HCT116 (cell line): ENCODE measurements at regions not wholly inside any gene's neighbourhood (a gene's known extent, or its start where the extent isn't known, plus 50 kb on each side); places are given as distances from the start of the nearest gene placed in this dataset.

Experiments
- ATAC-seq: fragments of 200-7000 bp; cut with Tn5 transposase; 2 replicates; pipeline ENCODE4 v1.9.1; 2020; ENCODE audit warnings: mild to moderate bottlenecking, moderate library complexity
- BruUV-seq: library from RNA; stranded (reverse); fragments of 400-500 nt; replicated peaks from 2 replicates; lab custom pipeline; 2021; lab: Mats Ljungman, UMichigan
- CTCF ChIA-PET: fragments of 300-600 bp; sonication (Branson Sonifier 250); formaldehyde crosslinking; loops from one replicate; lab custom pipeline; 2021; ENCODE audit warnings: antibody characterized with exemption; lab: Charles Lee
- POLR2A ChIA-PET: fragments of 300-600, 350-600 bp; sonication (Branson Sonifier 250); formaldehyde crosslinking; loops from one replicate; lab custom pipeline; 2021; ENCODE audit warnings: antibody characterized with exemption; lab: Charles Lee
- RAD21 ChIA-PET, 2 experiments: fragments of 300-600 bp; sonication (Branson Sonifier 250); formaldehyde crosslinking; loops; one replicate each; lab custom pipeline; 2023; ENCODE audit warnings: low total read pairs in 2 of 2; ENCODE audit not compliant: uncharacterized antibody in 2 of 2, unreplicated experiment in 2 of 2, low non-redundant PET in 1 of 2; lab: Charles Lee
- DNase-seq: peaks from one replicate; pipeline ENCODE4 v3.0.0-alpha.2; 2010; ENCODE audit warnings: low read depth, low spot score
- H2AFZ ChIP-seq: fragments of 200-600 bp; shearing (Covaris generic), sonication (generic); 2 replicates; pipeline ENCODE4 v1.6.1; 2017; ENCODE audit warnings: low read depth, mixed run types, mixed read lengths, antibody characterized with exemption, low read length; ENCODE audit not compliant: poor library complexity, severe bottlenecking
- H3K27ac ChIP-seq: 2 replicates; pipeline ENCODE4 v1.5.1; 2012; ENCODE audit warnings: low read depth, low read length
- H3K27me3 ChIP-seq: fragments of 200-600 bp; sonication (generic); 2 replicates; pipeline ENCODE4 v1.6.1; 2016; ENCODE audit warnings: mixed run types, low read length, mixed read lengths; ENCODE audit not compliant: insufficient read depth
- H3K36me3 ChIP-seq, 2 experiments: fragments of 200-500 bp in 1 of 2; fragments of 200-600 bp in 1 of 2; sonication (Bioruptor generic) in 1 of 2; sonication (generic) in 1 of 2; 2 replicates each; pipeline versions ENCODE4 v1.5.1 to v1.6.1; 2014 to 2016; ENCODE audit warnings: low read length in 2 of 2, inconsistent platforms in 1 of 2, mixed read lengths in 1 of 2, mixed run types in 1 of 2; ENCODE audit not compliant: insufficient read depth in 2 of 2, control insufficient read depth in 1 of 2
- H3K4me1 ChIP-seq, 2 experiments: fragments of 200-600 bp in 1 of 2; sonication (generic) in 1 of 2; 2 replicates each; pipeline versions ENCODE4 v1.5.1 to v1.6.1; 2012 to 2017; ENCODE audit warnings: low read length in 2 of 2, inconsistent platforms in 1 of 2, mild to moderate bottlenecking in 1 of 2, mixed read lengths in 1 of 2, mixed run types in 1 of 2, moderate library complexity in 1 of 2; ENCODE audit not compliant: insufficient read depth in 2 of 2, control insufficient read depth in 1 of 2
- H3K4me2 ChIP-seq: fragments of 200-600 bp; sonication (generic); 2 replicates; pipeline ENCODE4 v1.6.1; 2017; ENCODE audit warnings: mixed run types, low read length, mixed read lengths
- H3K4me3 ChIP-seq, 2 experiments: fragments of 200-600 bp in 1 of 2; sonication (generic) in 1 of 2; replicated peaks in 1 of 2; 2 replicates each; pipeline ENCODE4 v1.5.1; 2011 to 2016; ENCODE audit warnings: low read length in 2 of 2, control low read depth in 1 of 2, low read depth in 1 of 2, mild to moderate bottlenecking in 1 of 2, mixed read lengths in 1 of 2, mixed run types in 1 of 2
- H3K79me2 ChIP-seq: fragments of 200-600 bp; sonication (generic); 2 replicates; pipeline ENCODE4 v1.6.1; 2017; ENCODE audit warnings: mild to moderate bottlenecking, mixed run types, low read length, moderate library complexity, mixed read lengths; ENCODE audit not compliant: insufficient read depth
- H3K9ac ChIP-seq: fragments of 200-600 bp; sonication (generic); 2 replicates; pipeline ENCODE4 v1.6.1; 2016; ENCODE audit warnings: low read length, mixed read lengths
- H3K9me2 ChIP-seq: fragments of 200-600 bp; sonication (generic), shearing (Covaris generic); 2 replicates; pipeline ENCODE4 v1.6.1; 2017; ENCODE audit warnings: mixed run types, mild to moderate bottlenecking, moderate library complexity; ENCODE audit not compliant: insufficient read depth
- H3K9me3 ChIP-seq, 2 experiments: fragments of 200-500 bp in 1 of 2; fragments of 200-600 bp in 1 of 2; sonication (Bioruptor generic) in 1 of 2; sonication (generic) in 1 of 2; 2 replicates each; pipeline ENCODE4 v1.6.1; 2014 to 2017; ENCODE audit warnings: low read length in 2 of 2, mixed read lengths in 2 of 2, inconsistent platforms in 1 of 2, low read depth in 1 of 2, mild to moderate bottlenecking in 1 of 2, mixed run types in 1 of 2, moderate library complexity in 1 of 2; ENCODE audit not compliant: control insufficient read depth in 1 of 2, insufficient read depth in 1 of 2
- H4K20me1 ChIP-seq: fragments of 200-600 bp; sonication (generic), shearing (Covaris generic); 2 replicates; pipeline ENCODE4 v1.6.1; 2017; ENCODE audit warnings: mixed run types, mild to moderate bottlenecking, moderate library complexity; ENCODE audit not compliant: insufficient read depth
- EGR1 ChIP-seq: IDR thresholded peaks from 2 replicates; pipeline ENCODE4 v1.6.1; 2012; ENCODE audit warnings: low read depth
- EZH2phosphoT487 ChIP-seq: fragments of 200-600 bp; IDR thresholded peaks from 2 replicates; pipeline ENCODE4 v1.6.1; 2018; ENCODE audit warnings: antibody characterized with exemption, borderline replicate concordance
- SIN3A ChIP-seq: IDR thresholded peaks from 2 replicates; pipeline ENCODE4 v1.6.1; 2012; ENCODE audit warnings: low read depth
- intact Hi-C: fragments of 100-400 bp; cut with micrococcal nuclease; formaldehyde crosslinking; loops from 2 replicates; pipeline ENCODE4 v1.10.0; 2022
- TF ChIP-seq, protein P1 (sequence below): IDR thresholded peaks from 2 replicates; pipeline ENCODE4 v1.6.1; 2012; ENCODE audit warnings: low read depth
- TF ChIP-seq, protein P2 (sequence below): IDR thresholded peaks from 2 replicates; pipeline ENCODE4 v1.6.1; 2012

DNA sequence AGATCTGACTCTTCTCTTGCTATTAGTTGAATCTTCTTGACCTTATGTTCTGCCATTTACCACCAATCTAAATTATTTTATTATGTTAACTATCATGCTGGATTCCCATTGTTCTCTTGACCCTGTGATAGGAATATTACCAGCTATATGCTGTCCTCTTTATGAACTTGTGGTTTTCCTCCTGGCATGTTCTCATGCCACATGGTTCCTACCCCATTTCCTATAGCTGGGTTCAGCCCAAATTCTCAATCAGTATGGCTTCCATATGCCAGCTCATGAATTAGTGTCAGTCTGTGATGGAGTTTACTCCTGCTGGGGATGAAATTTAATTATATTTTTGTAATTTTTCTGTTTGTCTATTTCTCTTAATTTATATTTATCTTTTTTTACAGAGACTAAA is 430.5 kb downstream of the SMARCA1 start (continued):
- TF ChIP-seq, protein P1, sequence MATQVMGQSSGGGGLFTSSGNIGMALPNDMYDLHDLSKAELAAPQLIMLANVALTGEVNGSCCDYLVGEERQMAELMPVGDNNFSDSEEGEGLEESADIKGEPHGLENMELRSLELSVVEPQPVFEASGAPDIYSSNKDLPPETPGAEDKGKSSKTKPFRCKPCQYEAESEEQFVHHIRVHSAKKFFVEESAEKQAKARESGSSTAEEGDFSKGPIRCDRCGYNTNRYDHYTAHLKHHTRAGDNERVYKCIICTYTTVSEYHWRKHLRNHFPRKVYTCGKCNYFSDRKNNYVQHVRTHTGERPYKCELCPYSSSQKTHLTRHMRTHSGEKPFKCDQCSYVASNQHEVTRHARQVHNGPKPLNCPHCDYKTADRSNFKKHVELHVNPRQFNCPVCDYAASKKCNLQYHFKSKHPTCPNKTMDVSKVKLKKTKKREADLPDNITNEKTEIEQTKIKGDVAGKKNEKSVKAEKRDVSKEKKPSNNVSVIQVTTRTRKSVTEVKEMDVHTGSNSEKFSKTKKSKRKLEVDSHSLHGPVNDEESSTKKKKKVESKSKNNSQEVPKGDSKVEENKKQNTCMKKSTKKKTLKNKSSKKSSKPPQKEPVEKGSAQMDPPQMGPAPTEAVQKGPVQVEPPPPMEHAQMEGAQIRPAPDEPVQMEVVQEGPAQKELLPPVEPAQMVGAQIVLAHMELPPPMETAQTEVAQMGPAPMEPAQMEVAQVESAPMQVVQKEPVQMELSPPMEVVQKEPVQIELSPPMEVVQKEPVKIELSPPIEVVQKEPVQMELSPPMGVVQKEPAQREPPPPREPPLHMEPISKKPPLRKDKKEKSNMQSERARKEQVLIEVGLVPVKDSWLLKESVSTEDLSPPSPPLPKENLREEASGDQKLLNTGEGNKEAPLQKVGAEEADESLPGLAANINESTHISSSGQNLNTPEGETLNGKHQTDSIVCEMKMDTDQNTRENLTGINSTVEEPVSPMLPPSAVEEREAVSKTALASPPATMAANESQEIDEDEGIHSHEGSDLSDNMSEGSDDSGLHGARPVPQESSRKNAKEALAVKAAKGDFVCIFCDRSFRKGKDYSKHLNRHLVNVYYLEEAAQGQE, result no peak
- TF ChIP-seq SIN3A (no peak), EGR1 (no peak)
- TF ChIP-seq, protein P2, sequence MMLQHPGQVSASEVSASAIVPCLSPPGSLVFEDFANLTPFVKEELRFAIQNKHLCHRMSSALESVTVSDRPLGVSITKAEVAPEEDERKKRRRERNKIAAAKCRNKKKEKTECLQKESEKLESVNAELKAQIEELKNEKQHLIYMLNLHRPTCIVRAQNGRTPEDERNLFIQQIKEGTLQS, result no peak

DNA sequence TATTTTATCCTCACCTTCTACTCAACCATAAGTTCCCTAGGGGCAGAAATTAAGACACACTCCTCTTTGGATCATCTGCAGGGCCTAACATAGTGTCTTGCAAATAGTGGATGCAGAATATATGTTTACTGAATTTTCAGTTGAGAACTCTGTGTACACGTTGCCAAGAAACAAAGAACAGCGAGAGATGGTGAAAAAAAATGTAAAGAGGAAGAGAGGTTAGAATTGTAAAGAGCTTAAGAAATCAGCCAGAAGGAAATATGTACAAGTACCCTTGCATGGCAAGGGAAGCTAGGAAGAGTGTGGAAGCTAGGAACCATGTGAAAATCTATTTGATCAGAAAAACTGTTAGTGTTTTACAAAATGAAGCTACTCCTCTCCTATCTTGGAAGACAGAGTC is 431.0 kb downstream of the SMARCA1 start:
- Histone ChIP-seq H4K20me1 (no peaks in the 10 kb centered on the region), H3K27me3 (no peaks in the 10 kb centered on the region), H3K9me3 (no peaks in the 10 kb centered on the region), H3K9ac (no peak overlapping the region), H2AFZ (no peak overlapping the region), H3K36me3 (no peaks in the 10 kb centered on the region), H3K4me1 (no peaks in the 10 kb centered on the region), H3K4me2 (no peak overlapping the region), H3K79me2 (no peaks in the 10 kb centered on the region), H3K27ac (no peak overlapping the region), H3K9me2 (no peaks in the 10 kb centered on the region), H3K4me3 (no peak overlapping the region)
- POLR2A ChIA-PET, result no interaction called here
- intact Hi-C loops, result no loop called here
- CTCF ChIA-PET, result no interaction called here
- ATAC-seq, result no peak
- RAD21 ChIA-PET, result no interaction called here
- TF ChIP-seq EZH2phosphoT487, result no peak
- TF ChIP-seq, protein P2, result no peak
- no TSS peak for BruUV-seq
- DNase-seq, result no peak
